ENCODE measurements at regions not wholly inside any gene's neighbourhood (a gene's known extent, or its start where the extent isn't known, plus 50 kb on each side); places are given as distances from the start of the nearest gene placed in this dataset.
"Not testable (repeated sequence)": the region's sequence is repeated elsewhere in the genome, so short reads cannot be mapped to it uniquely, and the experiment has no call there.

- not testable (repeated sequence) for DNase-seq (ENCODE audit: low spot score)
These were observed 68.6 kb upstream of the IZUMO1R start for GRCh38 chr11:94235772-94236171.

DNA sequence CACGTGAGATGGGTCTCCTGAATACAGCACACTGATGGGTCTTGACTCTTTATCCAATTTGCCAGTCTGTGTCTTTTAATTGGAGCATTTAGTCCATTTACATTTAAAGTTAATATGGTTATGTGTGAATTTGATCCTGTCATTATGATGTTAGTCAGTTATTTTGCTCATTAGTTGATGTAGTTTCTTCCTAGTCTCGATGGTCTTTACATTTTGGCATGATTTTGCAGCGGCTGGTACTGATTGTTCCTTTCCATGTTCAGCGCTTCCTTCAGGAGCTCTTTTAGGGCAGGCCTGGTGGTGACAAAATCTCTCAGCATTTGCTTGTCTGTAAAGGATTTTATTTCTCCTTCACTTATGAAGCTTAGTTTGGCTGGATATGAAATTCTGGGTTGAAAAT is 68.0 kb upstream of the IZUMO1R start:
- DNase-seq (ENCODE audit: low spot score): not testable (repeated sequence)

DNA sequence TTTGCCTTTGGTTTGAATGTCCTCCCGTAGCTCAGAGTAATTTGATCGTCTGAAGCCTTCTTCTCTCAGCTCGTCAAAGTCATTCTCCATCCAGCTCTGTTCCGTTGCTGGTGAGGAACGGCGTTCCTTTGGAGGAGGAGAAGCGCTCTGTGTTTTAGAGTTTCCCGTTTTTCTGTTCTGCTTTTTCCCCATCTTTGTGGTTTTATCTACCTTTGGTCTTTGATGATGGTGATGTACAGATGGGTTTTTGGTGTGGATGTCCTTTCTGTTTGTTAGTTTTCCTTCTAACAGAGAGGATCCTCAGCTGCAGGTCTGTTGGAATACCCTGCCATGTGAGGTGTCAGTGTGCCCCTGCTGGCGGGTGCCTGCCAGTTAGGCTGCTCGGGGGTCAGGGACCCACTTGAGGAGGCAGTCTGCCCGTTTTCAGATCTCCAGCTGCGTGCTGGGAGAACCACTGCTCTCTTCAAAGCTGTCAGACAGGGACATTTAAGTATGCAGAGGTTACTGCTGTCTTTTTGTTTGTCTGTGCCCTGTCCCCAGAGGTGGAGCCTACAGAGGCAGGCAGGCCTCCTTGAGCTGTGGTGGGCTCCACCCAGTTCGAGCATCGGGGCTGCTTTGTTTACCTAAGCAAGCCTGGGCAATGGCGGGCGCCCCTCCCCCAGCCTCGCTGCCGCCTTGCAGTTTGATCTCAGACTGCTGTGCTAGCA is 66.8 kb upstream of the IZUMO1R start:
- not testable (repeated sequence) for DNase-seq (ENCODE audit: low spot score)

DNA sequence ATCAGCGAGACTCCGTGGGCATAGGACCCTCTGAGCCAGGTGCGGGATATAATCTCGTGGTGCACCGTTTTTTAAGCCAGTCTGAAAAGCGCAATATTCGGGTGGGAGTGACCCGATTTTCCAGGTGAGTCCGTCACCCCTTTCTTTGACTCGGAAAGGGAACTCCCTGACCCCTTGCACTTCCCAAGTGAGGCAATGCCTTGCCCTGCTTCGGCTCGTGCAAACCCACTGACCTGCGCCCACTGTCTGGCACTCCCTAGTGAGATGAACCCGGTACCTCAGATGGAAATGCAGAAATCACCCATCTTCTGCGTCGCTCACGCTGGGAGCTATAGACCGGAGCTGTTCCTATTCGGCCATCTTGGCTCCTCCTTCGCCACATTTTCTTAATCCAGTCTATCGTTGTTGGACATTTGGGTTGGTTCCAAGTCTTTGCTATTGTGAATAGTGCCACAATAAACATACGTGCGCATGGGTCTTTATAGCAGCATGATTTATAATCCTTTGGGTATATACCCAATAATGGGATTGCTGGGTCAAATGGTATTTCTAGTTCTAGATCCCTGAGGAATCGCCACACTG is 66.1 kb upstream of the IZUMO1R start:
- not testable (repeated sequence) for DNase-seq (ENCODE audit: low spot score)

DNA sequence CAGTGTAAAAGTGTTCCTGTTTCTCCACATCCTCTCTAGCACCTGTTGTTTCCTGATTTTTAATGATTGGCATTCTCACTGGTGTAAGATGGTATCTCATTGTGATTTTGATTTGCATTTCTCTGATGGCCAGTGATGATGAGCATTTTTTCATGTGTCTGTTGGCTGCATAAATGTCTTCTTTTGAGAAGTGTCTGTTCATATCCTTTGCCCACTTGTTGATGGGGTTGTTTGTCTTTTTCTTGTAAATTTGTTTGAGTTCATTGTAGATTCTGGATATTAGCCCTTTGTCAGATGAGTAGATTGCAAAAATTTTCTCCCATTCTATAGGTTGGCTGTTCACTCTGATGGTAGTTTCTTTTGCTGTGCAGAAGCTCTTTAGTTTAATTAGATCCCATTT is 65.6 kb upstream of the IZUMO1R start:
- not testable (repeated sequence) for DNase-seq (ENCODE audit: low spot score)

GRCh38 chr11:94241896-94242295 is 62.5 kb upstream of the IZUMO1R start:
- no peak for DNase-seq (ENCODE audit: low spot score)

GRCh38 chr11:94243571-94244515 is 60.5 kb upstream of the IZUMO1R start:
- DNase-seq (ENCODE audit: low spot score): no peak

- peak; percentile 14 for DNase-seq (ENCODE audit: low spot score)
These were observed 59.3 kb upstream of the IZUMO1R start for GRCh38 chr11:94245121-94245520.

- not testable (repeated sequence) for DNase-seq (ENCODE audit: low spot score)
These were observed 56.1 kb upstream of the IZUMO1R start for GRCh38 chr11:94248301-94248700.

DNA sequence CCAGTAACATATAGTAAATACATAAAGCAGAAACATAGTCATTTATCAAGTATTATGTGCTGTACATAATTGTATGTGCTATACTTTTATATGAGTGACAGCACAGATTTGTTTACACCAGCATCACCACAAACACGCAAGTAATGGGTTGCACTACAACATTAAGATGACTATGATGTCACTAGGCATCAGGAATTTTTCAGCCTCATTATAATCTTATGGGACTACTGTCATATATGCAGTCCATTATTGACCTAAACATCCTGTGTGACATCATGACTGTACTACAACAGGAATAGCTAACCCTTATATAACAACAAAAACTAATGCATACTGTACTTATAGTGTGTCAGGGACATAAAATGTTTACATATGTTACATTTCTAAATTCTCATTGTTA is 50.2 kb upstream of the IZUMO1R start:
- no peak for DNase-seq (ENCODE audit: low spot score)
